Umbilical cord (tissue), 1 donor: ENCODE measurements at regions not wholly inside any gene's neighbourhood (a gene's known extent, or its start where the extent isn't known, plus 50 kb on each side); places are given as distances from the start of the nearest gene placed in this dataset.
"Not testable (repeated sequence)": the region's sequence is repeated elsewhere in the genome, so short reads cannot be mapped to it uniquely, and the experiment has no call there.

Experiments used
- DNase-seq: peaks from one replicate; pipeline ENCODE4 v3.0.0-alpha.2; 2015; ENCODE audit warnings: low spot score

- no peak for DNase-seq
Observed at GRCh38 chrX:93868289-93868965, 194.4 kb downstream of the FAM133A start.

DNA sequence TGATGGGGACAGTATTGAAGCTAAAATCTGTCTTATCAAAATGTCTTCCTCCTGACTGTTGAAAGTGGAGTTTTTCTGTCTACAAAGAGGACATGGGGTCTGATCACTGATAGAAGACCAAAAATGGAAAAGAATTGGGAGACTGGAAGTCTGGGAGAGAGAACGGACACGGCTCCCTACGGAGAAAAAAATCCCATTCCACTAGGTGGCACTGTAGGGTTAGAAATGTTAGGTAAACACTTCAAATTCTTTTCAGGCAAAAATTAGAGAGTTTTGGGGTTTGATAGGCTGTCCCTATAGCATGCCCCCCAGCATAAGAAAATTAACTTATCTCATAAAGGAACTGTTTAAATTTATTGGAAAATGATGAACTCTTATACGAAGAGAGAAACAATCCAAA, 200.5 kb downstream of the FAM133A start:
- peak; percentile 2 for DNase-seq

GRCh38 chrX:93875621-93876282, 201.7 kb downstream of the FAM133A start:
- DNase-seq: no peak

DNA sequence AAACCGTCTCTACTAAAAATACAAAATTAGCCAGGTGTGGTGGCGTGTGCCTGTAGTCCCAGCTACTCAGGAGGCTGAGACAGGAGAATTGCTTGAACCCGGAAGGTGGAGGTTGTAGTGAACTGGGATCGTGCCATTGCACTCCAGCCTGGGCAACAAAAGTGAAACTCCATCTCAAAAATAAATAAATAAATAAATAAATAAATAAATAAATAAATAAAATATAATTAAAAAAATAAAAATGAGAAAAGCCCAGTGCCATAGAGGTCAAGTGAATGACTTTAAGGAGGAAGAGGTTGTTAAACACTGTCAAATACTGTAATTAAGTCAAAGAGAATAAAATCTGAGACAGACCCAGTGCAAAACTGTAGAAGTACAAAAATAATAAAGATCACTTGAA, 247.0 kb downstream of the FAM133A start:
- DNase-seq: not testable (repeated sequence)

DNA sequence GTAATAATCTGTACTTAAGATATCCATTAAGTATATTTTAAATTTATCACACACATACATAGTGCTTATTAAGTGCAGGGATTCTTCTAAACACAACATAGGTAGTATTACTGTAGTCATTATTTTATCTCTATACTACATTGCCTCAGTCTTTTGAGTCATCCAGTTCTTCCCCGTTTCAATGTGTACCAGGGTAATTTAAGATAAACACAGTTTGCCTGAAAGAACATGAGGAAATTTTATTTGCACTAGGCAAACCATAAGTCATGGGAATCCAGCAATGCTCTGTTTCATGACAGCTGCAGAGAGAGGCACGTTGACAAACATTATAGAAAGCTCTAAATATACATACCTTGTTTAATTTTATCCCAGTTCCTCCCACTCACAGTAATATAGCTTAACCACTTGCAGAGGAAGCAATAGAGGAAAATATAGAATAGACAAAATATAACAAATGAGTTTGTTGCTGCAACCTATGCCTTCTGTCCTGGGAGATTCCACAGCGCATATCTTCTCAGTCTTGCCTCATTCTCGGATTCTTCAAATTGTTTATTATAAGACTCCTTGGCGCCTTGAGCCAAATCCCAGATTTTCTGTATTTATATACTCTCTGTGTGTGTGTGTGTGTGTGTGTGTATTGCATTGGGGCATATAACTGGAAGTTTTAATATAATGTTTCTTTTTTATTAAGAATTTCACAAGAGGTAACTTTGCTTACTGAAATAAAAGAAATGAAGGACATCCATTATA, 258.6 kb downstream of the FAM133A start:
- DNase-seq: peak; percentile 7

DNA sequence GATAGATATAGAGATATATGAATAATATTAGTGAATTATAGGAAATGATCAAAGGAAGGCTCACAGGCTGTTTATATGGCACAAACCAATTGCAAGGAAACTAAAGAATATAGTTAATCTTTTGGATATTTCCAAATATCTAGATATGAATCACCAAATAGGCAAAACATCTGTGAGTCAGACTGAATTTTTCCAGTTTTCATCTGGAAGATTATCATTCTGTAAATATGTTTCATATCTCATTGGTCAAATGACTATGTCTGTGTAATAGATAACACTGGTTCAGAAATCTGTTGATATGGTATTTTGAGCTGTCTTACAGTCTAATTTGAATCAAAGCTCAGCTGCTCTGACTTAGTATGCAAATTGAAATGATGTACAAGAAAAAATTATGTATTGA, 303.6 kb downstream of the FAM133A start:
- DNase-seq: peak; percentile 0

DNA sequence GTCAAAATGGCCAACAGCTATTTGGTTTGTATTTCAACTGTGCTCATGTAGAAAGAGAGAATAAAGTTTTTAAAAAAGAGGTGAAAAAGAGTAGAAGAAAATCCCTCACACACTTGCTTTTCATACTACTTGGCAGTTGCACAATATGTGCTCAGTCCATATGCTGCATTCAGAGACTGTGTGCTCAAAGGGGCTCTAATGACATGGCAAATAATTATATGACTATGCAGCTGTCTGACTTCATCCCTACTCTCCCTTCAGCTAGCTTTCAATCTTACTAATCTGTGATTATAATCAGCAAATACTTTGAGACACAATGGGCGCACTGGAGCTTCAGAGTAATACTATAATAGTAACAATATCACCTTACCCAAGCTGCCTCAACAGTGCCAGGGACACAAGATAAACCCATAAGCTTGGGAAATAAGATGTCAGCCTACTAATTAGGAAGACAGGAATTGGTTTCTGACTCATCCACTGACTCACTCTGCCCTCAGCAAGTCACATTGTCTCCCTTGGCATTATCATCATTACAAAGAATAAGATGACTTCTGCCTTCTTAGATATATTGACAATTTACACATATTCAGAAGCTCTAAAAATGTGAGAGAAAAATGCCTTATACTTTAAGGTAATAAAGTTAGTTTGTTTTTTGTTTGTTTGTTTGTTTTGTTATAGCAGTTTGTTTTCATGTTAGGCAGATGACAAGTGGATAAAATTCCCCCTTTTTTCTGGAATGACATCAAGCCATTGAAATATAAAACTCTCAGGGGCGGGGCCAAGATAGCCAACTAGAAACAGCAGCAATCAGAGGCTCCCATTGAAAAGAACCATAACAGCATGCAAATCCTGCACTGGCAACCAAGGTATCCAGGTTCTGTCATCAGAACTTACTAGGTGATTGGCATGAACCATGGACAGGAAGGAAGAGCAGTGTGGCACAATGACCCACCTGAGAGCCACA, 311.6 kb downstream of the FAM133A start:
- no peak for DNase-seq
